SK-N-SH (cell line): ENCODE measurements at regions not wholly inside any gene's neighbourhood (a gene's known extent, or its start where the extent isn't known, plus 50 kb on each side); places are given as distances from the start of the nearest gene placed in this dataset.

Source experiments
- CTCF ChIP-seq: fragments of 200-600 bp; sonication (generic); IDR thresholded peaks from 2 replicates; pipeline ENCODE4 v1.6.1; 2017; ENCODE audit warnings: antibody characterized with exemption, mild to moderate bottlenecking, moderate library complexity
- EP300 ChIP-seq, 2 experiments: IDR thresholded peaks; 2 replicates each; pipeline versions ENCODE4 v1.4.0 to v1.6.1; 2012; ENCODE audit warnings: borderline replicate concordance in 1 of 2, low read depth in 1 of 2, low read length in 1 of 2
- NRF1 ChIP-seq: IDR thresholded peaks from 2 replicates; pipeline ENCODE4 v1.6.1; 2012; ENCODE audit warnings: low read depth, mild to moderate bottlenecking, low read length
- POLR2AphosphoS5 ChIP-seq: IDR thresholded peaks from 2 replicates; pipeline ENCODE4 v1.6.1; 2012; ENCODE audit warnings: low read depth, low read length
- RCOR1 ChIP-seq: fragments of 150-350 bp; IDR thresholded peaks from 2 replicates; pipeline ENCODE4 v1.6.1; 2017; ENCODE audit warnings: antibody characterized with exemption, low read length
- REST ChIP-seq: IDR thresholded peaks from 2 replicates; pipeline ENCODE4 v1.6.1; 2012; ENCODE audit warnings: mild to moderate bottlenecking, low read depth, low read length, moderate library complexity
- SMC3 ChIP-seq: IDR thresholded peaks from 2 replicates; pipeline ENCODE4 v1.6.1; 2012; ENCODE audit warnings: low read depth, low read length, improper control_type of control experiment
- TCF12 ChIP-seq: IDR thresholded peaks from 2 replicates; pipeline ENCODE4 v1.4.0; 2012

- TF ChIP-seq CTCF: no peak
- TF ChIP-seq NRF1: no peak
- no peak for TF ChIP-seq POLR2AphosphoS5
- TF ChIP-seq SMC3: no peak
- no peak for TF ChIP-seq EP300 (IDR thresholded peaks at IDR 0.05; ENCODE audit: borderline replicate concordance in 1 of 2, low read depth in 1 of 2, low read length in 1 of 2)
- TF ChIP-seq RCOR1: no peak
- no peak for TF ChIP-seq TCF12
- no peak for TF ChIP-seq REST
Observed at GRCh38 chr13:39268398-39268797, 230.1 kb downstream of the NHLRC3 start.
